Body of pancreas (tissue), 4 donors: ENCODE measurements at regions not wholly inside any gene's neighbourhood (a gene's known extent, or its start where the extent isn't known, plus 50 kb on each side); places are given as distances from the start of the nearest gene placed in this dataset.

Source experiments
- CTCF ChIP-seq, 7 experiments: fragments of 450-650 bp in 4 of 7; fragments of 200-600 bp in 3 of 7; sonication (generic) in 3 of 7; IDR thresholded peaks; one replicate each; pipeline ENCODE4 v1.5.1; 2016 to 2019; ENCODE audit warnings: antibody characterized with exemption in 7 of 7
- POLR2A ChIP-seq, 3 donors: fragments of 450-650 bp; IDR thresholded peaks; one replicate each; pipeline ENCODE4 v1.6.1; 2016; ENCODE audit warnings: antibody characterized with exemption in 3 of 3, mild to moderate bottlenecking in 2 of 3

GRCh38 chr4:124514588-124514987, 197.9 kb downstream of the ANKRD50 start:
- TF ChIP-seq CTCF (IDR thresholded peaks at IDR 0.05) (no peak), POLR2A (IDR thresholded peaks at IDR 0.05) (no peak)
